ENCODE measurements at regions not wholly inside any gene's neighbourhood (a gene's known extent, or its start where the extent isn't known, plus 50 kb on each side); places are given as distances from the start of the nearest gene placed in this dataset.

DNA sequence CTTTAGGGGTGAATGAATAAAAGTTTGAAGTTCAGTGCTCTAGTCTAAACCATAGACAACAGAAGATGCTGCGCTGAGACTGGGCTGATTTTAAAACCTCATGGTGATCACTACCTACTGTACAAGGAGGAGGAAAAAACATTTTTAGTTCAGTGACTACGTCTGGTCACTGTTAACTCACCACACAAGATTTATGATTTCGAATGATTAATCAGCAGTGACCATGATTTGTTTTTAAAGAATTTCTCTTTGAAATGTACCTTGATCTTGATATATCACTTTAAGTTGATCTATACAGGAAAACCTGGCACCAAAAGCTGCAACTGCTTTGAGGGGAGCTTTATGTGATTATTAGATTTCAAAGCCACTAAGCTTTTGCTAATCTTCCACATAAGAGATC is 286.3 kb downstream of the PDGFC start:
- TF ChIP-seq ZFX (IDR thresholded peaks at IDR 0.05): no peak
- no peak for TF ChIP-seq CTCF (conservative IDR thresholded peaks at IDR 0.05)
- no peak overlapping the region for H3K27ac ChIP-seq

DNA sequence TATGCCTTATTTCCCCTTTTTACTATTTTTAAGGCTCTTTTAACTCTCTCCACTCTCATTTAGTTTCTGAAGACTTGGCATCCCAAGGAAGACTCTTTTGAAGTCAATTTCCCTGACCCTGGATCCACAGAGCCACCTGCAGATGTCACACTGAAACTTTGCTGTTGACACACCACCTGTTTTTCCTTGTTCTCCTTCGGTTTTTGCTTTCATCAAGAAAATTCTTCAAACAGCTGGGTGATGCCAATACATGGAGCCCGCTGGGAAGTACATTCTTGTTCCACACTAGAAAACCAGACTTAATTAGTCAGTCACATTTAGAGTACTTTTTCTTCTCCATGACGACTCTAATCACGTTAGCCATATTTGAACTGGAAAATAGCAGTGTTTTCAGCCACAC is 293.9 kb downstream of the PDGFC start:
- H3K27ac ChIP-seq: no peak overlapping the region
- TF ChIP-seq CTCF (conservative IDR thresholded peaks at IDR 0.05): no peak
- TF ChIP-seq ZFX (IDR thresholded peaks at IDR 0.05): no peak

- TF ChIP-seq CTCF (conservative IDR thresholded peaks at IDR 0.05): peak; percentile 61
- TF ChIP-seq ZFX (IDR thresholded peaks at IDR 0.05): no peak
- no peak overlapping the region for H3K27ac ChIP-seq
These were observed 294.5 kb downstream of the PDGFC start for GRCh38 chr4:156677131-156677531.

GRCh38 chr4:156676116-156676851 is 295.3 kb downstream of the PDGFC start:
- TF ChIP-seq ZFX (IDR thresholded peaks at IDR 0.05) (no peak), CTCF (conservative IDR thresholded peaks at IDR 0.05) (no peak)
- no peak overlapping the region for H3K27ac ChIP-seq

DNA sequence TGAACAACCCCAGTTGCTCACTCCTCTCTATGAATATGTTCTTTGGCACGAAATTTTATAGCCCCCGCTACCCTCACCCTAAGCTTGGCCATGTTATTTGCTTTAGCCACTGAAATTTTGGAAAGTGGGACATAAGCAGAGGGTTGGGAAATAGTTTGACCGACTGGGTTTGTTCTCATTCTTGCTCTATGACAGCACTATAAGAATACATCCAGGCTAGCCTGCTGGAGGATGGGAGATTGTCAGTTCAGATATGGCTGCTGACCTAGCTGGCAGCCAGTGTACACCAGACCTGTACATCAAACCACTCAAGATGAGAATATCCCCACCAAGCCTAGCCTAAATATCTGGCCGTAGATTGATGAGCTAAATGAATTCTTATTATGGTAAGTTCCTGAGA is 298.1 kb downstream of the PDGFC start:
- TF ChIP-seq ZFX (IDR thresholded peaks at IDR 0.05): no peak

GRCh38 chr4:156672492-156673305 is 298.9 kb downstream of the PDGFC start:
- H3K27ac ChIP-seq: no peak overlapping the region
- no peak for TF ChIP-seq ZFX (IDR thresholded peaks at IDR 0.05)
- TF ChIP-seq CTCF (conservative IDR thresholded peaks at IDR 0.05): no peak

More for the DNA sequence above, 298.1 kb downstream of the PDGFC start:
- no peak overlapping the region for H3K27ac ChIP-seq

GRCh38 chr4:156665780-156666366 is 305.7 kb downstream of the PDGFC start:
- TF ChIP-seq ZFX (IDR thresholded peaks at IDR 0.05): no peak
- no peak for TF ChIP-seq CTCF (conservative IDR thresholded peaks at IDR 0.05)
- H3K27ac ChIP-seq: no peak overlapping the region
